ENCODE measurements at regions not wholly inside any gene's neighbourhood (a gene's known extent, or its start where the extent isn't known, plus 50 kb on each side); places are given as distances from the start of the nearest gene placed in this dataset.
"Not testable (repeated sequence)": the region's sequence is repeated elsewhere in the genome, so short reads cannot be mapped to it uniquely, and the experiment has no call there.

- not testable (repeated sequence) for H3K36me3 ChIP-seq (ENCODE audit: insufficient read depth, low read depth, low read length); H3K9ac ChIP-seq (ENCODE audit: low read depth, low read length); H3K4me3 ChIP-seq (ENCODE audit: low read length); H3K27ac ChIP-seq (ENCODE audit: low read length); H3K4me1 ChIP-seq (ENCODE audit: insufficient read depth, low read length); H3K27me3 ChIP-seq (ENCODE audit: insufficient read depth, low read length); H3K9me3 ChIP-seq (ENCODE audit: insufficient read depth, low read depth, low read length)
Observed at GRCh38 chr12:30156833-30157232, 373.1 kb upstream of the TMTC1 start.

DNA sequence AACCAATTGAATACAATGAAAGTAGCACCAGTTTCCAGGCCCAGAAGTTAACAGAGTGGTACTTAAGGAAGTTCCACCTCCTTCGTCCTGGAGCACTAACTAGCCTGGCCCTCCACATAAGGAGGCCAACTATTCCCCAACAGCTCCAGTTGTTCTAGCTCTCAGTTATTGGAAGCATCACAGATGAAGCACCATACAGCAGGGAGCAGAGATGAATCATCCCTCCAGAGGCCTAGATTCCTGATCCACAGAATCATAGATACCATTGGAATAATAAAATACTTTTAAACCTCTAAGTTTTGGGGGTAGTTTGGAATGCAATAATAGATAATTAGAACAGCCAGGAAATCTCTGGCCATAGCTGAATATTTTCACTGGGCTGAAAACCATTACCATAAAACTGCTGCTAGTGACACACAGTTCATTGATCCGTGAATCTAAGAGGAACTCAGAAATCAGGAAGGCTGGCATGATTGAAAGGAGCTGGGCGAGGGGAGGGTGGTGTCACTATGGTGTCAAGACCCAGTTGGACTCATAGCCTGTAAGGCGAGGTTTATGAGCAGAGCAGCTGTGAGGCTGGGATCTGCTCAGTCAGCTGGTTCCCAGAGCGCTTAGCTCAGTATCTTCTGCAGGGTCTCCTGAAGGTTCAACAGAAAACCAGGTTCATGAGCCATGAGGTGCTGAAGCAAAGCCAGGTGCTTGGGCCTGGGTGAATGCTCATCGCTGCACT is 371.4 kb upstream of the TMTC1 start:
- Histone ChIP-seq H3K9me3 (ENCODE audit: insufficient read depth, low read depth, low read length) (no peaks in the 10 kb centered on the region; the same call in none of the 2 replicates), H3K4me1 (ENCODE audit: insufficient read depth, low read length) (no peaks in the 10 kb centered on the region), H3K27ac (ENCODE audit: low read length) (no peak overlapping the region), H3K4me3 (ENCODE audit: low read length) (no peak overlapping the region), H3K27me3 (ENCODE audit: insufficient read depth, low read length) (no peaks in the 10 kb centered on the region), H3K9ac (ENCODE audit: low read depth, low read length) (no peak overlapping the region), H3K36me3 (ENCODE audit: insufficient read depth, low read depth, low read length) (no peaks in the 10 kb centered on the region)

GRCh38 chr12:30153981-30154380 is 370.2 kb upstream of the TMTC1 start:
- Histone ChIP-seq H3K27ac (ENCODE audit: low read length) (no peak overlapping the region), H3K9ac (ENCODE audit: low read depth, low read length) (no peak overlapping the region), H3K4me3 (ENCODE audit: low read length) (no peak overlapping the region), H3K36me3 (ENCODE audit: insufficient read depth, low read depth, low read length) (no peaks in the 10 kb centered on the region), H3K27me3 (ENCODE audit: insufficient read depth, low read length) (no peaks in the 10 kb centered on the region), H3K9me3 (ENCODE audit: insufficient read depth, low read depth, low read length) (no peaks in the 10 kb centered on the region; the same call in none of the 2 replicates), H3K4me1 (ENCODE audit: insufficient read depth, low read length) (no peaks in the 10 kb centered on the region)

DNA sequence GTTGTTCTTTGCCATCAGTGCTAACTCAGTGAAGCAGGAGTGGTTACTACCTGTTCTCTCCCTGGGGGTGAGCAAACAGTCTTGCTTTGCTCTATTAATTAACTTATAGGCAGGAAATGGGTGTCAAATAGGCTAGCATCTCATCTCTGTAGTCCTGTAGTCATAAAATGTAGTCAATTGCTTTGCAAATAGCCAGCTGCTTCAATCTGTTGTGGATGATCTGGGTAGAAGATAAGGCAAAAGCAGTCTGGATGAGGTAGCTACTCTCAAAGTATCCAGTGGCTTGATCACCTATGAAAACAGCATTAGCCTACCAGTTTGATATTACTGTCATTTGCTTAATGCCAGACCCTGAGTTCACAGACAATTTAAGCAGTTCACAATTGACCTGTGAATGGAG is 369.0 kb upstream of the TMTC1 start:
- H3K27me3 ChIP-seq (ENCODE audit: insufficient read depth, low read length), result no peaks in the 10 kb centered on the region
- H3K9ac ChIP-seq (ENCODE audit: low read depth, low read length), result no peak overlapping the region
- H3K4me3 ChIP-seq (ENCODE audit: low read length), result no peak overlapping the region
- H3K27ac ChIP-seq (ENCODE audit: low read length), result no peak overlapping the region
- H3K4me1 ChIP-seq (ENCODE audit: insufficient read depth, low read length), result no peaks in the 10 kb centered on the region
- no peaks in the 10 kb centered on the region; the same call in none of the 2 replicates for H3K9me3 ChIP-seq (ENCODE audit: insufficient read depth, low read depth, low read length)
- H3K36me3 ChIP-seq (ENCODE audit: insufficient read depth, low read depth, low read length), result no peaks in the 10 kb centered on the region

GRCh38 chr12:30151831-30152230 is 368.1 kb upstream of the TMTC1 start:
- Histone ChIP-seq H3K9me3 (ENCODE audit: insufficient read depth, low read depth, low read length) (no peaks in the 10 kb centered on the region; the same call in none of the 2 replicates), H3K4me1 (ENCODE audit: insufficient read depth, low read length) (no peaks in the 10 kb centered on the region), H3K27me3 (ENCODE audit: insufficient read depth, low read length) (no peaks in the 10 kb centered on the region), H3K36me3 (ENCODE audit: insufficient read depth, low read depth, low read length) (no peaks in the 10 kb centered on the region), H3K4me3 (ENCODE audit: low read length) (no peak overlapping the region), H3K27ac (ENCODE audit: low read length) (no peak overlapping the region), H3K9ac (ENCODE audit: low read depth, low read length) (no peak overlapping the region)

- H3K27ac ChIP-seq (ENCODE audit: low read length), result no peak overlapping the region
- no peaks in the 10 kb centered on the region for H3K4me1 ChIP-seq (ENCODE audit: insufficient read depth, low read length)
- no peak overlapping the region for H3K4me3 ChIP-seq (ENCODE audit: low read length)
- H3K27me3 ChIP-seq (ENCODE audit: insufficient read depth, low read length), result no peaks in the 10 kb centered on the region
- no peaks in the 10 kb centered on the region for H3K9me3 ChIP-seq (ENCODE audit: insufficient read depth, low read depth, low read length)
- no peak overlapping the region for H3K9ac ChIP-seq (ENCODE audit: low read depth, low read length)
- no peaks in the 10 kb centered on the region for H3K36me3 ChIP-seq (ENCODE audit: insufficient read depth, low read depth, low read length)
Observed at GRCh38 chr12:30146561-30146960, 362.8 kb upstream of the TMTC1 start.

DNA sequence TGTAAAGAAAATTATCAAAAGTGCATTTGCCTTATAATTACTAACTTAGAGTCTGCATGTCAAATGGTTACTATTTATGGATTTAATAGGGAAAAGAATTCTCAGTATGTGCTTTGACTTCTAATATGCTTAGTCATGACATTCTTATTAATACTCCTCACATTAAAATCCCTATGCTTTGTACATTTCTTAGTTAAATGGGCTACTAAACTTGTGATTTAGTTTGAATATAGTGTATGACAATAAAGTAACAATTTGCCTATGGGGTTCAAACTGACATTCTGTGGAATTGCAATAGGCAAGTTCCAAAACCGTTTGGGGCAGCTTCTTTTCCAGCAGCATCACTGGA is 361.9 kb upstream of the TMTC1 start:
- Histone ChIP-seq H3K4me1 (ENCODE audit: insufficient read depth, low read length) (no peaks in the 10 kb centered on the region), H3K9ac (ENCODE audit: low read depth, low read length) (no peak overlapping the region), H3K27me3 (ENCODE audit: insufficient read depth, low read length) (no peaks in the 10 kb centered on the region), H3K9me3 (ENCODE audit: insufficient read depth, low read depth, low read length) (no peaks in the 10 kb centered on the region), H3K36me3 (ENCODE audit: insufficient read depth, low read depth, low read length) (no peaks in the 10 kb centered on the region), H3K4me3 (ENCODE audit: low read length) (no peak overlapping the region), H3K27ac (ENCODE audit: low read length) (no peak overlapping the region)

DNA sequence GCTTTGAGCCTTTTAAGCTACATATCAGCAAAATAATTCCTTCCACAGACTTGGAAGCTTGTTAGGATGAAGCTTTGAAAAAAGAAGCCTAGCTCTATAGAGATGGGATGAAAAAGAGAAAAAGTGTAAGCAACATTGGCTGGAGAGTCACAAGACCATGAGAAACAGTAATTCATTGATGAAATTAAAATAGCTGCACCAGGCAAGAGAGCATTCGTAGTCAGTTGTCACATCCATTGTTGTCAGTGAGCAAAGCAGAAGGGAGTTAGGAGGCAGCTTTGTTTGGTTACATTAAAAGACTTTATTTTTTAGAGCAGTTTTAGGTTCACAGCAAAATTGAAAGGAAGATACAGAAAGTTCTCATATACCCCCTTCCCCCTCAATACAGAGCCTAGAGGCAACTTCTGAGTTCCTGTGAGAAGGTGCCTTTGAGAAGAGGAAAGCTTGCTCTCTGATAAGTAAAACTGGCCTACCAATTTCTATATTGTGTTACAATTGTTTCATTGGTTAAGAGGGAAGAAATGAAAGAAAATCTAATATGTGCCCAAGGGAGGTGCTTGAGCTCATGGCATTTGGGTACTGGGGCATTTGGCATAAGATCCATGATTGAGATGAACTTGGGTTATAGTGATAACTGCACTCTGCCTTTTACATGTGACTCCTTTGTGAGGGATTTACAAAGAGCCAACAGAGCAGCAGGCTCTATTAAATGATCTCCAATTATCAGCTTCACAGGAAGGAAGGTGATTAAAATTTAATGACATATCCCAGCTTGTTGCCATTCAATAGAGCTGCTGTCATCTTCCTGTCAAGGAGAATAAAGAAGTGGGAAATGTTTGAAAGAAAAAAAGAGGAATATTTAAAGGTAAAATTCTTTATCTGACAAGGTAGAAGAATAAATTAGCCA is 361.3 kb upstream of the TMTC1 start:
- Histone ChIP-seq H3K27ac (ENCODE audit: low read length) (no peak overlapping the region), H3K9me3 (ENCODE audit: insufficient read depth, low read depth, low read length) (no peaks in the 10 kb centered on the region), H3K9ac (ENCODE audit: low read depth, low read length) (no peak overlapping the region), H3K27me3 (ENCODE audit: insufficient read depth, low read length) (no peaks in the 10 kb centered on the region), H3K4me1 (ENCODE audit: insufficient read depth, low read length) (no peaks in the 10 kb centered on the region), H3K36me3 (ENCODE audit: insufficient read depth, low read depth, low read length) (no peaks in the 10 kb centered on the region), H3K4me3 (ENCODE audit: low read length) (no peak overlapping the region)

DNA sequence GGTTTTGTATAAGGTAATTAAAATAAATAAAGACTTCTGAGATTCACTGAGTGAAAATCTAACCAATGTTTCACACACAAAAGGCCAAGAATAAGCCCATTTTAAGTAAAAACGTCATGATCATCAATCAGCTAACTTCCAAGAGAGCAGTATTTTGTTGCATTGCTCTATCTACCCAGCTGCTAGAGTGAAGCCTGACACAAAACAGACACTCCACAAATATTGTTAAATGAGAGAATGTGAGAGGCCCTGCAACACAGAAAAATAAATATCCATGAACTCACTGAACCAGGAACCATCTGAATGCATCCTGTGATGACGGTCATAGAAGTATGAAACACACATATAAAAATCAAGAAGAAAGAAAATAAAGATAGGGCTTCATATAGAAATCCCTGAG is 358.6 kb upstream of the TMTC1 start:
- Histone ChIP-seq H3K27me3 (ENCODE audit: insufficient read depth, low read length) (no peaks in the 10 kb centered on the region), H3K27ac (ENCODE audit: low read length) (no peak overlapping the region), H3K36me3 (ENCODE audit: insufficient read depth, low read depth, low read length) (no peaks in the 10 kb centered on the region), H3K4me1 (ENCODE audit: insufficient read depth, low read length) (no peaks in the 10 kb centered on the region), H3K9ac (ENCODE audit: low read depth, low read length) (no peak overlapping the region), H3K9me3 (ENCODE audit: insufficient read depth, low read depth, low read length) (no peaks in the 10 kb centered on the region), H3K4me3 (ENCODE audit: low read length) (no peak overlapping the region)

GRCh38 chr12:30138483-30138882 is 354.7 kb upstream of the TMTC1 start:
- Histone ChIP-seq H3K9me3 (ENCODE audit: insufficient read depth, low read depth, low read length) (no peaks in the 10 kb centered on the region), H3K9ac (ENCODE audit: low read depth, low read length) (no peak overlapping the region), H3K27me3 (ENCODE audit: insufficient read depth, low read length) (no peaks in the 10 kb centered on the region), H3K4me3 (ENCODE audit: low read length) (no peak overlapping the region), H3K36me3 (ENCODE audit: insufficient read depth, low read depth, low read length) (no peaks in the 10 kb centered on the region), H3K4me1 (ENCODE audit: insufficient read depth, low read length) (no peaks in the 10 kb centered on the region), H3K27ac (ENCODE audit: low read length) (no peak overlapping the region)

DNA sequence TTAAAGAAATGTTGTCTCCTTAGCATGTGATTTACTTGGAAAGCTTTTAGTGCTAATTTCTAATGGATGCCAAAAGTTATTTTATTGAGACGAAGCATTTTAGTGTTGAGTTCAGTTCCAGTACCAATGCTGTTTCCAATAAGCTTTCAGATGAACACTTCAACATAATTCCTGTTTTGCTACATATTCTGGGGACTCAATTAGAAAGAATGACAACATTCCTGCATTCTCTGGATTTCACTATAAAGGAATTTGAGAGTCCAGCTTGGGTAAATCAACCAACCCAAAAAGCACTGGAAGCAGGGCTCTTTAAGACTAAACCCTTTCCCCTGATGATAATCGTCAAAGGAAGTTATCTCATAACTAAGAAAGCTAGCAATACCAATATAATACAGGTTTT is 353.0 kb upstream of the TMTC1 start:
- no peaks in the 10 kb centered on the region for H3K36me3 ChIP-seq (ENCODE audit: insufficient read depth, low read depth, low read length)
- H3K4me1 ChIP-seq (ENCODE audit: insufficient read depth, low read length), result no peaks in the 10 kb centered on the region
- no peak overlapping the region for H3K27ac ChIP-seq (ENCODE audit: low read length)
- no peaks in the 10 kb centered on the region for H3K27me3 ChIP-seq (ENCODE audit: insufficient read depth, low read length)
- H3K9me3 ChIP-seq (ENCODE audit: insufficient read depth, low read depth, low read length), result no peaks in the 10 kb centered on the region
- no peak overlapping the region for H3K4me3 ChIP-seq (ENCODE audit: low read length)
- H3K9ac ChIP-seq (ENCODE audit: low read depth, low read length), result no peak overlapping the region

DNA sequence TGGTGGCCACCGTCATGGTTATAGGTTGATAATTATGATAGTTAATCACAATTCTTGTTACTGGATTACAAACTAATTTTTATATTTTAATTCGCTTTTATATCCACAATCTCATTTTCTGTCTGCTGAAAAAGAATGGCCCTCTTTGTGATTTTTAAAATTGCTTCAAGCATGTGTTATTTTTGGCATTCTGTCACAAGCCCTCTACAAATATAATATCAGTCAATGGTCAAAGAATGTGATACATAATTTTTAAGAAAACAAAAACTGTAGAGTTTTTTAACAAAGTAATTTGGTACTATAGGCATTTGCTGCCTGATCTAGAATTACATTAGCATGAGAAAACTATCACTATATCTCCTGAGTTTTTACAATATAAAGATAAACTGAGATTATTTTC is 352.0 kb upstream of the TMTC1 start:
- Histone ChIP-seq H3K4me3 (ENCODE audit: low read length) (no peak overlapping the region), H3K27me3 (ENCODE audit: insufficient read depth, low read length) (no peaks in the 10 kb centered on the region), H3K27ac (ENCODE audit: low read length) (no peak overlapping the region), H3K9ac (ENCODE audit: low read depth, low read length) (no peak overlapping the region), H3K9me3 (ENCODE audit: insufficient read depth, low read depth, low read length) (no peaks in the 10 kb centered on the region), H3K4me1 (ENCODE audit: insufficient read depth, low read length) (no peaks in the 10 kb centered on the region), H3K36me3 (ENCODE audit: insufficient read depth, low read depth, low read length) (no peaks in the 10 kb centered on the region)
